Spleen (tissue), 11 donors: ENCODE measurements at regions not wholly inside any gene's neighbourhood (a gene's known extent, or its start where the extent isn't known, plus 50 kb on each side); places are given as distances from the start of the nearest gene placed in this dataset.

ENCODE experiments used
- DNase-seq: peaks from one replicate; pipeline ENCODE4 v3.0.0-alpha.2; 2020
- H3K27ac ChIP-seq, 8 donors: fragments of 200-600 bp; sonication (generic) in 7 of 8; 1 replicate in 4 of 8; 2 replicates in 4 of 8; pipeline versions ENCODE4 v1.5.0 to v1.8.0; 2016 to 2021; ENCODE audit warnings: inconsistent platforms in 4 of 8, mild to moderate bottlenecking in 4 of 8, moderate library complexity in 1 of 8
- H3K27me3 ChIP-seq, 7 donors: fragments of 200-600 bp; sonication (generic) in 6 of 7; replicated peaks in 1 of 7; 1 replicate in 4 of 7; 2 replicates in 3 of 7; pipeline versions ENCODE4 v1.5.0 to v1.8.0; 2016 to 2021; ENCODE audit warnings: inconsistent platforms in 3 of 7, mild to moderate bottlenecking in 1 of 7
- H3K36me3 ChIP-seq, 6 donors: fragments of 200-600 bp; sonication (generic) in 5 of 6; 1 replicate in 4 of 6; 2 replicates in 2 of 6; pipeline versions ENCODE4 v1.5.0 to v1.8.0; 2016 to 2021; ENCODE audit warnings: inconsistent platforms in 2 of 6
- H3K4me1 ChIP-seq, 6 donors: fragments of 200-600 bp; sonication (generic) in 5 of 6; 1 replicate in 3 of 6; 2 replicates in 3 of 6; pipeline versions ENCODE4 v1.5.0 to v1.8.0; 2016 to 2021; ENCODE audit warnings: inconsistent platforms in 3 of 6
- H3K4me3 ChIP-seq, 8 donors: fragments of 200-600 bp; sonication (generic) in 7 of 8; 1 replicate in 4 of 8; 2 replicates in 4 of 8; pipeline versions ENCODE4 v1.5.0 to v1.8.0; 2016 to 2021; ENCODE audit warnings: inconsistent platforms in 4 of 8, mild to moderate bottlenecking in 4 of 8, moderate library complexity in 2 of 8
- H3K9me3 ChIP-seq, 8 donors: fragments of 200-600 bp; sonication (generic) in 7 of 8; 1 replicate in 4 of 8; 2 replicates in 4 of 8; pipeline versions ENCODE4 v1.5.0 to v1.8.0; 2016 to 2021; ENCODE audit warnings: inconsistent platforms in 4 of 8
- POLR2A ChIP-seq, 3 donors: fragments of 450-650 bp; IDR thresholded peaks; one replicate each; pipeline ENCODE4 v1.5.1; 2017; ENCODE audit warnings: antibody characterized with exemption in 3 of 3, mild to moderate bottlenecking in 1 of 3
- POLR2AphosphoS5 ChIP-seq, 3 donors: sonication (generic); formaldehyde crosslinking; IDR thresholded peaks; one replicate each; pipeline ENCODE4 v1.5.1; 2017; ENCODE audit warnings: antibody characterized with exemption in 3 of 3
- WGBS, 5 donors: extraction: QIAGEN DNeasy Blood & Tissue Kit in 3 of 5; methylation state at CpG; one replicate each; pipeline versions ENCODE4 v1.1.5 to v1.1.7; 2013 to 2018; 5-methylcytosine and 5-hydroxymethylcytosine counted together
- intact Hi-C: fragments of 100-400 bp; cut with DNase I; formaldehyde crosslinking; loops from one replicate; pipeline ENCODE4 v1.15.0; 2023; ENCODE audit warnings: low total_unique reads
- TF ChIP-seq, protein P1 (sequence below), 11 experiments: fragments of 200-600 bp in 7 of 11; fragments of 450-650 bp in 4 of 11; sonication (generic) in 4 of 11; IDR thresholded peaks in 8 of 11; conservative IDR thresholded peaks in 3 of 11; 1 replicate in 7 of 11; 2 replicates in 4 of 11; pipeline versions ENCODE4 v1.4.0 to v1.8.0; 2016 to 2021; ENCODE audit warnings: antibody characterized with exemption in 11 of 11, inconsistent platforms in 4 of 11, mild to moderate bottlenecking in 1 of 11
- donor health status: healthy with polysubstance abuse.
- donor health status: DM: no; HTN: no; CAD: no; lungs with moderate emphysema.
- donor health status: DM: no; HTN: no; CAD: no.
- donor health status: Bipolar disorder and iron deficiency.
- donor health status: healthy.
- donor health status: DM: no; HTN: no; CAD: no.
- donor health status: DM: yes; HTN: yes; CAD: no.

DNA sequence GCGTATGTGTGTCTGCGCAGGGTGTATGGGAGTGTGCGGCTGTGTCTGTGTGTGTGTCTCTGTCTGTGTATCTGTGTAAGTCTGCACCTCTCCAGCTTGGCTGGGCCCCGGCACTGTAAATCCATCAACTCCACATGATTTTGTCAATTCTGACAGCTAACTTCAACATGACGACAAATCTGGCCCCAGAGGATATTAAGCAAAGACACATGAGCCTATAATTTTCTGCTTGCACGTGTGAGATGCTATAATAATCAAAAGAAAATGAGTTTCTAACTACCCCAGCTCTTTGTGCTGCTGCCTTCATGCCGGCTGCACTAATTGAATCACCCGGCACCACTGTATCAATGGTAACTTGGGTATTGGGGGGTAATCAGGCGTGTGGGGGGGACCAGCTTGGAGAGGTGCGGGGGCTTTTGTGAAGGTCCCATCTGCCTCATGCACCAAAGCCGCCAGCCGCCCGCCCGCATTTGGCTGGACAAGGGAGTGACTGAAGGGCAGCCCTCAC is 57.6 kb upstream of the LHX1 start:
- peaks cover 0 to 78% (median 11%) of the 10 kb centered on the region in 7 donors for H3K27me3 ChIP-seq
- 82 to 92% (median 87%) methylated on average over 14 of the region's 14 CpGs for WGBS, 5 donors
- no peak for DNase-seq
- H3K9me3 ChIP-seq: peaks cover 0 to 21% (median 13%) of the 10 kb centered on the region in 8 donors
- H3K4me3 ChIP-seq: no peak overlapping the region
- TF ChIP-seq, protein P1, sequence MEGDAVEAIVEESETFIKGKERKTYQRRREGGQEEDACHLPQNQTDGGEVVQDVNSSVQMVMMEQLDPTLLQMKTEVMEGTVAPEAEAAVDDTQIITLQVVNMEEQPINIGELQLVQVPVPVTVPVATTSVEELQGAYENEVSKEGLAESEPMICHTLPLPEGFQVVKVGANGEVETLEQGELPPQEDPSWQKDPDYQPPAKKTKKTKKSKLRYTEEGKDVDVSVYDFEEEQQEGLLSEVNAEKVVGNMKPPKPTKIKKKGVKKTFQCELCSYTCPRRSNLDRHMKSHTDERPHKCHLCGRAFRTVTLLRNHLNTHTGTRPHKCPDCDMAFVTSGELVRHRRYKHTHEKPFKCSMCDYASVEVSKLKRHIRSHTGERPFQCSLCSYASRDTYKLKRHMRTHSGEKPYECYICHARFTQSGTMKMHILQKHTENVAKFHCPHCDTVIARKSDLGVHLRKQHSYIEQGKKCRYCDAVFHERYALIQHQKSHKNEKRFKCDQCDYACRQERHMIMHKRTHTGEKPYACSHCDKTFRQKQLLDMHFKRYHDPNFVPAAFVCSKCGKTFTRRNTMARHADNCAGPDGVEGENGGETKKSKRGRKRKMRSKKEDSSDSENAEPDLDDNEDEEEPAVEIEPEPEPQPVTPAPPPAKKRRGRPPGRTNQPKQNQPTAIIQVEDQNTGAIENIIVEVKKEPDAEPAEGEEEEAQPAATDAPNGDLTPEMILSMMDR (IDR thresholded peaks at IDR 0.05 in 8 of 11, conservative IDR thresholded peaks at IDR 0.05 in 3 of 11): no peak
- no peak for TF ChIP-seq POLR2AphosphoS5 (IDR thresholded peaks at IDR 0.05)
- no peak for TF ChIP-seq POLR2A (IDR thresholded peaks at IDR 0.05)
- no peaks in the 10 kb centered on the region for H3K4me1 ChIP-seq
- H3K36me3 ChIP-seq: no peaks in the 10 kb centered on the region
- no peak overlapping the region for H3K27ac ChIP-seq
- intact Hi-C loops: no loop called here

DNA sequence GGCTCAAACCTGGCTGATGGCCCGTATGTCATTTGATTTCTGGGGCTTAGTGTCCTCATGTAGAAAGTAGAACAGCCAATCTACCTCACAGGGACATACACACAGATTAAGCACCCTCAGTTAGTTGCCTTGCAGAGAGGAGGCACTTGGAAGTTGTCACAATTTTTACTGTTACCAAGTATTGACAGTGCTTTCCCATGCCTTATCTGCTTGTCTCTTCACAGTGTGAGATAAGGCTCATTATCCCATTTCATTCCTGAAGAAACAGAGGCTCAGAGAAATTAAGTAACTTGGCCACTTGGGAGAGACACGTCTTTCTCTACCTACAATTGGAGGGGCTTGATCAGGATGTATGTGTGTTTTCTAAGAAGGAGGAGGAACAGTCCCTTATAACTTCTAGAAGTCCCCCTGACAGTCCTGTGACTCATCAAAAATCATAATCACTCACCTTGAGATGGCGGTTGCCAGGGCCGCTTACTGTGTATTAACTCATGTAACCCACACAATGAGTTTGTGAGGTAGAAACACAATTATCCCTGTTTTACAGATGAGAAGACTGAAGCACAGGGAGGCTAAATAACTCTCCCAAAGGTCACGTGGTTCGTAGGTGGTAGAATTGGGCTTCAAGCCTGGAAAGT is 56.9 kb upstream of the LHX1 start:
- no peak overlapping the region for H3K27ac ChIP-seq
- H3K36me3 ChIP-seq: no peaks in the 10 kb centered on the region
- TF ChIP-seq POLR2AphosphoS5 (IDR thresholded peaks at IDR 0.05): no peak
- TF ChIP-seq, protein P1 (IDR thresholded peaks at IDR 0.05 in 8 of 11, conservative IDR thresholded peaks at IDR 0.05 in 3 of 11): no peak
- no peak for TF ChIP-seq POLR2A (IDR thresholded peaks at IDR 0.05)
- intact Hi-C loops: no loop called here
- H3K9me3 ChIP-seq: peaks cover 0 to 21% (median 13%) of the 10 kb centered on the region in 8 donors
- no peak for DNase-seq
- no peak overlapping the region for H3K4me3 ChIP-seq
- no peaks in the 10 kb centered on the region for H3K4me1 ChIP-seq
- 67 to 90% (median 79%) methylated on average over 6 of the region's 6 CpGs for WGBS, 5 donors
- H3K27me3 ChIP-seq: peaks cover 0 to 85% (median 18%) of the 10 kb centered on the region in 7 donors

DNA sequence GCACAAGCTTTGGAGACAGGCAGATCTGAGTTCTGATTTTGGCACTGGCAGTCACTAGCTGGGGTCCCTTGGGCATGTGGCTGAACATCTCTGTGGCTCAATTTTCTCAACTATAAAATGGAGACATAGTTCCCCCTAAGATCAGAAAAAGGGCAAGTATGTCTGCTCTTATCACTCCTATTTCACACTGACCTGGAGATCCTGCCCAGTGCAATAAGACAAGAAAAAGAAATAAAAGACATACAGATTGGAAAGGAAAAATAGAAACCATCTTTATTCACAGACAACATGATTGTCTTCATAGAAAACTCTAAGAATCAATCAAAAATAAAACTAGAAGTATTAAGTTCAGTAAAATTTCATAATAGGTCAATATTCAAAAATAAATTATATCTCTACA is 56.0 kb upstream of the LHX1 start:
- H3K9me3 ChIP-seq: peaks cover 0 to 21% (median 13%) of the 10 kb centered on the region in 8 donors
- no peak overlapping the region for H3K4me3 ChIP-seq
- no peak for TF ChIP-seq POLR2A (IDR thresholded peaks at IDR 0.05)
- TF ChIP-seq, protein P1 (IDR thresholded peaks at IDR 0.05 in 8 of 11, conservative IDR thresholded peaks at IDR 0.05 in 3 of 11): no peak
- no peak for TF ChIP-seq POLR2AphosphoS5 (IDR thresholded peaks at IDR 0.05)
- DNase-seq: no peak
- no peaks in the 10 kb centered on the region for H3K36me3 ChIP-seq
- intact Hi-C loops: no loop called here
- H3K27ac ChIP-seq: no peak overlapping the region
- H3K4me1 ChIP-seq: no peaks in the 10 kb centered on the region
- peaks cover 0 to 93% (median 25%) of the 10 kb centered on the region in 7 donors for H3K27me3 ChIP-seq

DNA sequence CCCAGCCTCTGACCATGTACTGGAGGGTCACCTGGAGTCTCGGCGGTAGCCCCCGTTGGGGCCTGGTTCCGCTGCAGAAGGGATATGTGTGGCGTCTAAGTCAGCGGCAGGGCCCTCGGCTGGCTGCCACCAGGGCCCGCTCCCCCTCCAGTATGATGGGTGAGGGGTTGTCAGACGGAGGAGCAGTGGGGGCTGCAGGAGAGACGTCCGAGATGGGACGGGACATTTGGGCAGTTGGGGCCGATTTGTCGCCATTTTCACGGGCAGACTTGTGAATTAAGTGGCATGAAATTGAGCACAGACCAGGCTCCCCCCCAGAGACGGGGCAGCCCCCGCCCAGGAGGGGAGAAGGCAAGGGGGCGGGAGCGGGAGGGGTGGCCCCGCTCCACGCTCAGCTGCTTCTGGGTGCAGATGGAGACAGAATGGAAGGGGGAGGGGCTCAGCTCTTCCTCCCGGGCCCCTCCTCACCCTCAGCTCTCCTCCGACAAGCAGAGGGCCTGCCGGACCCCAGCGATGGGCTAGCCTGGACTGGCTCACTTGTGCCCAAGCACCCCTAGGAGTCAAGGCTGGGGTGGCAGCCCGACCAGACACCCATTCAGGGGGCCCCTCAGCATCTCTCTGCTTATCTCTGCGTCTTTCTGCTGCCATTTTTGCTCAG is 52.7 kb upstream of the LHX1 start:
- no peaks in the 10 kb centered on the region for H3K36me3 ChIP-seq
- no peak overlapping the region for H3K27ac ChIP-seq
- H3K27me3 ChIP-seq: peaks cover 0 to 82% (median 25%) of the 10 kb centered on the region in 7 donors
- no peaks in the 10 kb centered on the region for H3K4me1 ChIP-seq
- H3K9me3 ChIP-seq: peaks cover 0 to 21% (median 13%) of the 10 kb centered on the region in 8 donors
- 11 to 31% (median 21%) methylated on average over 23 to 27 of the region's 27 CpGs for WGBS, 5 donors
- no peak for DNase-seq
- no peak overlapping the region for H3K4me3 ChIP-seq
- intact Hi-C loops: no loop called here
- TF ChIP-seq, protein P1 (IDR thresholded peaks at IDR 0.05 in 8 of 11, conservative IDR thresholded peaks at IDR 0.05 in 3 of 11): no peak
- TF ChIP-seq POLR2AphosphoS5 (IDR thresholded peaks at IDR 0.05) (no peak), POLR2A (IDR thresholded peaks at IDR 0.05) (no peak)
